ENCODE measurements at regions not wholly inside any gene's neighbourhood (a gene's known extent, or its start where the extent isn't known, plus 50 kb on each side); places are given as distances from the start of the nearest gene placed in this dataset.

DNA sequence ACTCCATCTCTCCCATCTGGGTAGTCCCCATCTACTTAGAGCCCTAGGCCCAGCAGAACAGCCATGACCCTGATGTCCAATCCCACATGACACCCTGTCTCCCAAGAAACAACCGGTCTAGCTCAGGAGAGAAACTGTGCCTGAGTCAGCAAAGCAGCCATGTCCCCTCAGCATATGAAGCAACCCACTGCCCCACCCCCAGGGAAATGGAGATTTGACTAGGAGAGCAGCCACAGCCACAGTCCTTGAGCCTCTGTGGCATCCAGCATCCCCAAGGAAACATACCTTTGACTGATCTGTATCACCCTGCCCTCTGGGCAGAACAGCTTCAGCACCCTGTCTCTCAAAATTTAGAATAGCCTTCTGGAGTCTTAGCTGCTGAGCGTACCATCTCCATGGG, 641.9 kb upstream of the FBXO33 start:
- 83 to 100% (median 94%) methylated on average over 2 of the region's 2 CpGs for WGBS, 3 donors
- ATAC-seq (no peak), DNase-seq (no peak)
- no peak overlapping the region for H3K27ac ChIP-seq
- H3K27me3 ChIP-seq (ENCODE audit: insufficient read depth in 3 of 3, low read length in 2 of 3), result no peaks in the 10 kb centered on the region
- H3K36me3 ChIP-seq (ENCODE audit: insufficient read depth in 1 of 2, low read depth in 1 of 2), result no peaks in the 10 kb centered on the region
- no peak overlapping the region for H3K4me3 ChIP-seq
- TF ChIP-seq, protein P1, sequence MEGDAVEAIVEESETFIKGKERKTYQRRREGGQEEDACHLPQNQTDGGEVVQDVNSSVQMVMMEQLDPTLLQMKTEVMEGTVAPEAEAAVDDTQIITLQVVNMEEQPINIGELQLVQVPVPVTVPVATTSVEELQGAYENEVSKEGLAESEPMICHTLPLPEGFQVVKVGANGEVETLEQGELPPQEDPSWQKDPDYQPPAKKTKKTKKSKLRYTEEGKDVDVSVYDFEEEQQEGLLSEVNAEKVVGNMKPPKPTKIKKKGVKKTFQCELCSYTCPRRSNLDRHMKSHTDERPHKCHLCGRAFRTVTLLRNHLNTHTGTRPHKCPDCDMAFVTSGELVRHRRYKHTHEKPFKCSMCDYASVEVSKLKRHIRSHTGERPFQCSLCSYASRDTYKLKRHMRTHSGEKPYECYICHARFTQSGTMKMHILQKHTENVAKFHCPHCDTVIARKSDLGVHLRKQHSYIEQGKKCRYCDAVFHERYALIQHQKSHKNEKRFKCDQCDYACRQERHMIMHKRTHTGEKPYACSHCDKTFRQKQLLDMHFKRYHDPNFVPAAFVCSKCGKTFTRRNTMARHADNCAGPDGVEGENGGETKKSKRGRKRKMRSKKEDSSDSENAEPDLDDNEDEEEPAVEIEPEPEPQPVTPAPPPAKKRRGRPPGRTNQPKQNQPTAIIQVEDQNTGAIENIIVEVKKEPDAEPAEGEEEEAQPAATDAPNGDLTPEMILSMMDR (IDR thresholded peaks at IDR 0.05), result no peak
- peaks cover 6% of the 10 kb centered on the region for H3K9me3 ChIP-seq
- intact Hi-C loops (cut with DNase I), result no loop called here
- no peaks in the 10 kb centered on the region for H3K4me1 ChIP-seq

DNA sequence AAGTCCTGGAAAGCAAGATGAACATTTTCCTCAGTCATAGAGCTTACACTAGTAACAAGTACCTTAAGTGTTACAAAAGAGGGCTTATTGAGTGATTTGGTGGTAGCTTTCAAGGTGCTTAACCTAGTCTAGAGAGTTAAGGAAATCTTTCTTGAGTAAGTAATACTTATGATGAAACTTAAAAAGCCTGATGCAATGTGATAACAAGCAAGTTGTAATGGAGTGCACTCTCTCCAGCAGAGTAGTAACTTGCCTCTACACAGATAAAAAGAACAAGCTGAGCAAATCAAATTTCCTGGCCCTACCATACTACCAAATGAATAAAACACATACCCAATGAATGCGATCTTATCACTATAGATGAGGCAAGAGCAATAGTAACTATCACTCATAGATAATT, 639.9 kb upstream of the FBXO33 start:
- Histone ChIP-seq H3K4me1 (no peaks in the 10 kb centered on the region), H3K9me3 (peaks cover 6% of the 10 kb centered on the region), H3K27me3 (ENCODE audit: insufficient read depth in 3 of 3, low read length in 2 of 3) (no peaks in the 10 kb centered on the region), H3K27ac (no peak overlapping the region), H3K36me3 (ENCODE audit: insufficient read depth in 1 of 2, low read depth in 1 of 2) (no peaks in the 10 kb centered on the region), H3K4me3 (no peak overlapping the region)
- WGBS, 3 donors, result 95 to 98% (median 97%) methylated on average over 1 of the region's 1 CpG
- DNase-seq, result no peak
- TF ChIP-seq, protein P1 (IDR thresholded peaks at IDR 0.05), result no peak
- no peak for ATAC-seq
- intact Hi-C loops (cut with DNase I), result no loop called here

DNA sequence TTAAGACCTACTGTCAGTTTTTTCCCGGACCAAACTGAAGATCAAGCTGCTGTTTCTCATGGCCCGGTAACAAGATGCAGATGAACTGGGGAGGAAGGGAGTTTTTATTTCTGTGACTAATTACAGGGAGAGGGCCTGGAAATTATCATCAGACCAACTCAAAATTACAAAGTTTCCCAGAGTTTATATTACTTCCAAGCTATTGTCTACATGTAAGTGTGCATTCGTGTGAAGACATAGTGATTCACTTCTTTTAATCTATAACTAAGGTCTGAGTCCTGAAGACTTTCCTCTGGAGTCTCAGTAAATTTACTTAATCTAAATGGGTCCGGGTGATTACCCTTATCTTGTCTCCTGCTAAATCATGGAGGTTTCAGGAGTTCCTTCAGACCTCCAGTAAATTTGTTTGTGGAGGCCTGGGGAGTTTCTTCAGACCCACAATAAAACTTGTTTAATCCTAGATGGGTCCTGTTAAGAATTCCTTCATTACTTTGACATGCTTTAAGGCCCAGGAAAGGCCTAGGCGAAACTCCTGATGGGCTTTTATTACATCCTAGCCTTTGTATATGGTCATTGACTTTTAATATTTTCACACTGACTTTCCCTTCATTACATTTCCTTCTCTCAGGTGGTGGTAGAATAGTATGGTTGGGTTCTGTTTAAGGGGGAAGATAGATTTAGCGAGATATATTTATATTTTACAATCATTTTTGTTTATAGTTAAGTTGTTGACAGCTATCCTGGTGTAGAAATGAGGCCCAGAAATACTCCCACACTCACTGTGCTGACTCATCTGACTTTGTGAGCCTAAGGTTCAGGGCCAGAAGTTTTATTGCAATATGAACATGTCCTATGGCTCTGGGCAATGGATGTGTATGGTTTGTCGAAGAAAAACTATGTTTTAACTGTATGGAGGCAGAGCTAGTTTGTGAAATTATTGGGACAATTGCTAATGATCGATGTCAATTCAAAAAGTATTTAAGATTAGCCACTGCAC, 627.0 kb upstream of the FBXO33 start:
- H3K36me3 ChIP-seq (ENCODE audit: insufficient read depth in 1 of 2, low read depth in 1 of 2), result no peaks in the 10 kb centered on the region
- intact Hi-C loops (cut with DNase I), result no loop called here
- no peak overlapping the region for H3K4me3 ChIP-seq
- DNase-seq, result no peak
- no peak for ATAC-seq
- H3K4me1 ChIP-seq, result no peaks in the 10 kb centered on the region
- TF ChIP-seq, protein P1 (IDR thresholded peaks at IDR 0.05), result no peak
- no peaks in the 10 kb centered on the region for H3K9me3 ChIP-seq
- H3K27ac ChIP-seq, result no peak overlapping the region
- WGBS, 3 donors, result 58 to 62% (median 61%) methylated on average over 8 of the region's 8 CpGs
- no peaks in the 10 kb centered on the region for H3K27me3 ChIP-seq (ENCODE audit: insufficient read depth in 3 of 3, low read length in 2 of 3)

DNA sequence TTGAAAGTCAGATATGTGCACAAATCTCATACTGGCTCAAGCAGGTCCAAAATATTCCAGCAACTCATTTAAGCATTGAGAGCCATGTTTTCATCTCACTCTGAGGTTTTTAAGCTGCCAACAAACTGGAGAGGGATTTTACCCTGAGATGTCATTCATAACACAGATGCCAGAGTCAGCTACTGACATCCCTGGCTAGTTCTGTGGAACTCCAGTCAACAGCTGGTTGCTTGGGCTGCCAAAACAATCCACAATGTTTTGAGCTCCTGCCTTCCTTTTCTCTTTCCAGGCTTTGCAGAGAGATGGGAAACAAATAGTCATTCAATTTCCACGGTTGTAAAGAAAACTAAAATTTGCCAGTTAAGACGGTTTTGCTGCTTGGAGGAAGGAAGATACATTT, 621.2 kb upstream of the FBXO33 start:
- no peak overlapping the region for H3K27ac ChIP-seq
- no peaks in the 10 kb centered on the region for H3K27me3 ChIP-seq (ENCODE audit: insufficient read depth in 3 of 3, low read length in 2 of 3)
- TF ChIP-seq, protein P1 (IDR thresholded peaks at IDR 0.05), result no peak
- DNase-seq (no peak), ATAC-seq (no peak)
- 15 to 23% (median 17%) methylated on average over 2 of the region's 2 CpGs for WGBS, 3 donors
- no peaks in the 10 kb centered on the region for H3K36me3 ChIP-seq (ENCODE audit: insufficient read depth in 1 of 2, low read depth in 1 of 2)
- H3K4me3 ChIP-seq, result no peak overlapping the region
- intact Hi-C loops (cut with DNase I), result no loop called here
- H3K9me3 ChIP-seq, result no peaks in the 10 kb centered on the region
- no peaks in the 10 kb centered on the region for H3K4me1 ChIP-seq
